ENCODE measurements at regions not wholly inside any gene's neighbourhood (a gene's known extent, or its start where the extent isn't known, plus 50 kb on each side); places are given as distances from the start of the nearest gene placed in this dataset.
"Not testable (repeated sequence)": the region's sequence is repeated elsewhere in the genome, so short reads cannot be mapped to it uniquely, and the experiment has no call there.

- H3K9me3 Mint-ChIP-seq, result no peaks in the 10 kb centered on the region
- no peaks in the 10 kb centered on the region for H3K27me3 Mint-ChIP-seq
- no peaks in the 10 kb centered on the region for H3K36me3 Mint-ChIP-seq
- H3K4me1 Mint-ChIP-seq, result no peaks in the 10 kb centered on the region
- H3K27ac Mint-ChIP-seq, result no peak overlapping the region
- DNase-seq, result no peak
- CTCF ChIA-PET, result no interaction called here
- no peak overlapping the region for H3K4me3 Mint-ChIP-seq
Measured at GRCh38 chr19:30856376-30856775, 484.2 kb downstream of the ZNF536 start.

- CTCF ChIA-PET, result no interaction called here
- H3K27me3 Mint-ChIP-seq, result no peaks in the 10 kb centered on the region
- H3K9me3 Mint-ChIP-seq, result no peaks in the 10 kb centered on the region
- no peak overlapping the region for H3K27ac Mint-ChIP-seq
- DNase-seq, result no peak
- no peaks in the 10 kb centered on the region for H3K36me3 Mint-ChIP-seq
- H3K4me1 Mint-ChIP-seq, result no peaks in the 10 kb centered on the region
- H3K4me3 Mint-ChIP-seq, result no peak overlapping the region
Measured at GRCh38 chr19:30855442-30855841, 483.3 kb downstream of the ZNF536 start.

GRCh38 chr19:30854661-30855060, 482.5 kb downstream of the ZNF536 start:
- Mint-ChIP-seq H3K27ac (no peak overlapping the region), H3K4me1 (no peaks in the 10 kb centered on the region), H3K9me3 (no peaks in the 10 kb centered on the region), H3K27me3 (no peaks in the 10 kb centered on the region), H3K36me3 (no peaks in the 10 kb centered on the region), H3K4me3 (no peak overlapping the region)
- no peak for DNase-seq
- CTCF ChIA-PET, result no interaction called here

GRCh38 chr19:30854207-30854606, 482.0 kb downstream of the ZNF536 start:
- Mint-ChIP-seq H3K36me3 (no peaks in the 10 kb centered on the region), H3K4me1 (no peaks in the 10 kb centered on the region), H3K9me3 (no peaks in the 10 kb centered on the region), H3K27me3 (no peaks in the 10 kb centered on the region), H3K4me3 (no peak overlapping the region), H3K27ac (no peak overlapping the region)
- CTCF ChIA-PET, result no interaction called here
- DNase-seq, result no peak

- H3K27me3 Mint-ChIP-seq, result no peaks in the 10 kb centered on the region
- no peak overlapping the region for H3K27ac Mint-ChIP-seq
- CTCF ChIA-PET, result no interaction called here
- DNase-seq, result no peak
- no peaks in the 10 kb centered on the region for H3K4me1 Mint-ChIP-seq
- no peaks in the 10 kb centered on the region for H3K9me3 Mint-ChIP-seq
- H3K36me3 Mint-ChIP-seq, result no peaks in the 10 kb centered on the region
- no peak overlapping the region for H3K4me3 Mint-ChIP-seq
Measured at GRCh38 chr19:30853036-30853435, 480.9 kb downstream of the ZNF536 start.

- no peak for DNase-seq
- no peaks in the 10 kb centered on the region for H3K4me1 Mint-ChIP-seq
- H3K9me3 Mint-ChIP-seq, result no peaks in the 10 kb centered on the region
- H3K36me3 Mint-ChIP-seq, result no peaks in the 10 kb centered on the region
- no peak overlapping the region for H3K4me3 Mint-ChIP-seq
- no peak overlapping the region for H3K27ac Mint-ChIP-seq
- CTCF ChIA-PET, result no interaction called here
- no peaks in the 10 kb centered on the region for H3K27me3 Mint-ChIP-seq
Measured at GRCh38 chr19:30852168-30852567, 480.0 kb downstream of the ZNF536 start.

- Mint-ChIP-seq H3K27me3 (no peaks in the 10 kb centered on the region), H3K27ac (no peak overlapping the region), H3K4me1 (no peaks in the 10 kb centered on the region), H3K36me3 (no peaks in the 10 kb centered on the region), H3K9me3 (no peaks in the 10 kb centered on the region), H3K4me3 (no peak overlapping the region)
- CTCF ChIA-PET, result no interaction called here
- no peak for DNase-seq
Measured at GRCh38 chr19:30851646-30852045, 479.5 kb downstream of the ZNF536 start.

- Mint-ChIP-seq H3K36me3 (no peaks in the 10 kb centered on the region), H3K27ac (no peak overlapping the region), H3K4me1 (no peaks in the 10 kb centered on the region), H3K27me3 (no peaks in the 10 kb centered on the region), H3K9me3 (no peaks in the 10 kb centered on the region), H3K4me3 (no peak overlapping the region)
- no peak for DNase-seq
- CTCF ChIA-PET, result no interaction called here
Measured at GRCh38 chr19:30848636-30849425, 476.6 kb downstream of the ZNF536 start.

GRCh38 chr19:30846102-30846501, 473.9 kb downstream of the ZNF536 start:
- peaks cover 1% of the 10 kb centered on the region for H3K9me3 Mint-ChIP-seq
- no peaks in the 10 kb centered on the region for H3K4me1 Mint-ChIP-seq
- no peak overlapping the region for H3K4me3 Mint-ChIP-seq
- CTCF ChIA-PET, result no interaction called here
- no peaks in the 10 kb centered on the region for H3K27me3 Mint-ChIP-seq
- no peak for DNase-seq
- no peak overlapping the region for H3K27ac Mint-ChIP-seq
- no peaks in the 10 kb centered on the region for H3K36me3 Mint-ChIP-seq

GRCh38 chr19:30842926-30843325, 470.7 kb downstream of the ZNF536 start:
- Mint-ChIP-seq H3K36me3 (no peaks in the 10 kb centered on the region), H3K27me3 (no peaks in the 10 kb centered on the region), H3K4me1 (no peaks in the 10 kb centered on the region), H3K9me3 (peaks cover 1% of the 10 kb centered on the region), H3K4me3 (no peak overlapping the region), H3K27ac (no peak overlapping the region)
- no peak for DNase-seq
- CTCF ChIA-PET, result no interaction called here

- H3K9me3 Mint-ChIP-seq, result peaks cover 1% of the 10 kb centered on the region
- DNase-seq, result no peak
- H3K27ac Mint-ChIP-seq, result no peak overlapping the region
- CTCF ChIA-PET, result no interaction called here
- no peak overlapping the region for H3K4me3 Mint-ChIP-seq
- no peaks in the 10 kb centered on the region for H3K27me3 Mint-ChIP-seq
- H3K36me3 Mint-ChIP-seq, result no peaks in the 10 kb centered on the region
- H3K4me1 Mint-ChIP-seq, result no peaks in the 10 kb centered on the region
Measured at GRCh38 chr19:30841934-30842333, 469.8 kb downstream of the ZNF536 start.

GRCh38 chr19:30830875-30831274, 458.7 kb downstream of the ZNF536 start:
- H3K27me3 Mint-ChIP-seq, result no peaks in the 10 kb centered on the region
- no peak for DNase-seq
- no peaks in the 10 kb centered on the region for H3K4me1 Mint-ChIP-seq
- no peak overlapping the region for H3K27ac Mint-ChIP-seq
- H3K9me3 Mint-ChIP-seq, result no peaks in the 10 kb centered on the region
- H3K4me3 Mint-ChIP-seq, result no peak overlapping the region
- CTCF ChIA-PET, result no interaction called here
- H3K36me3 Mint-ChIP-seq, result no peaks in the 10 kb centered on the region

GRCh38 chr19:30825505-30825904, 453.3 kb downstream of the ZNF536 start:
- H3K9me3 Mint-ChIP-seq, H3K4me3 Mint-ChIP-seq, H3K4me1 Mint-ChIP-seq, CTCF ChIA-PET, H3K27ac Mint-ChIP-seq, H3K36me3 Mint-ChIP-seq, H3K27me3 Mint-ChIP-seq, DNase-seq: not testable (repeated sequence)

- DNase-seq, result no peak
- H3K4me1 Mint-ChIP-seq, result no peaks in the 10 kb centered on the region
- H3K36me3 Mint-ChIP-seq, result no peaks in the 10 kb centered on the region
- peaks cover 2% of the 10 kb centered on the region for H3K9me3 Mint-ChIP-seq
- H3K4me3 Mint-ChIP-seq, result no peak overlapping the region
- CTCF ChIA-PET, result no interaction called here
- H3K27ac Mint-ChIP-seq, result no peak overlapping the region
- H3K27me3 Mint-ChIP-seq, result no peaks in the 10 kb centered on the region
Measured at GRCh38 chr19:30824809-30825208, 452.6 kb downstream of the ZNF536 start.

GRCh38 chr19:30817965-30818567, 445.9 kb downstream of the ZNF536 start:
- Mint-ChIP-seq H3K4me1 (no peaks in the 10 kb centered on the region), H3K9me3 (peaks cover 3% of the 10 kb centered on the region), H3K27ac (no peak overlapping the region), H3K4me3 (no peak overlapping the region), H3K36me3 (no peaks in the 10 kb centered on the region), H3K27me3 (no peaks in the 10 kb centered on the region)
- CTCF ChIA-PET, result no interaction called here
- DNase-seq, result no peak
